ENCODE measurements at regions not wholly inside any gene's neighbourhood (a gene's known extent, or its start where the extent isn't known, plus 50 kb on each side); places are given as distances from the start of the nearest gene placed in this dataset.

- TF ChIP-seq CTCF (IDR thresholded peaks at IDR 0.05) (no peak), POLR2A (IDR thresholded peaks at IDR 0.05) (no peak), EP300 (IDR thresholded peaks at IDR 0.05) (no peak)
Measured at GRCh38 chr10:80784695-80785094, 247.0 kb downstream of the SH2D4B start.

Measured in tibial nerve (tissue), 4 donors.